HG02610 (cell line): ENCODE measurements at regions not wholly inside any gene's neighbourhood (a gene's known extent, or its start where the extent isn't known, plus 50 kb on each side); places are given as distances from the start of the nearest gene placed in this dataset.

Source experiments
- ATAC-seq: cut with Tn5 transposase; IDR thresholded peaks from one replicate; pipeline ENCODE4 v1.9.1; 2021; ENCODE audit warnings: mild to moderate bottlenecking, moderate library complexity; ENCODE audit not compliant: unreplicated experiment

DNA sequence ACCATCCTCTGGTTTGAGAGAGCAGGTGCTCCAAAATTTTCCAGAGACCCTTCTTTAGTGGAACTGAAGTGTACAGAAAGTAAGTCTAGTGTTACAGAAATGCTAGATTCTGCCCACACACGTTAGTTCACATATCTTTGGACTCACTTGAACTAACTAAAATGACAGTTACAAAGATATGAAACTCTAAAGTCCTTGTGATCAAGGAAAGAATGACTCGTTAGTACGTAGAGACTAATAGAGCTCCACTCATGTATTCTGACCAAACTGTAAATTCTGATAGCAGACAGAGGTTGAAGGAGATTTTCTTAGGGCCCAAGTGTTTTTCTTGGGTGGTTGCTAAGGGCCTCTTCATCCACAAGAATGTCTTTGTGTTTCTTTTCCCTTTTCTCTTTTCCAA, 491.5 kb upstream of the B3GALT2 start:
- no peak for ATAC-seq

DNA sequence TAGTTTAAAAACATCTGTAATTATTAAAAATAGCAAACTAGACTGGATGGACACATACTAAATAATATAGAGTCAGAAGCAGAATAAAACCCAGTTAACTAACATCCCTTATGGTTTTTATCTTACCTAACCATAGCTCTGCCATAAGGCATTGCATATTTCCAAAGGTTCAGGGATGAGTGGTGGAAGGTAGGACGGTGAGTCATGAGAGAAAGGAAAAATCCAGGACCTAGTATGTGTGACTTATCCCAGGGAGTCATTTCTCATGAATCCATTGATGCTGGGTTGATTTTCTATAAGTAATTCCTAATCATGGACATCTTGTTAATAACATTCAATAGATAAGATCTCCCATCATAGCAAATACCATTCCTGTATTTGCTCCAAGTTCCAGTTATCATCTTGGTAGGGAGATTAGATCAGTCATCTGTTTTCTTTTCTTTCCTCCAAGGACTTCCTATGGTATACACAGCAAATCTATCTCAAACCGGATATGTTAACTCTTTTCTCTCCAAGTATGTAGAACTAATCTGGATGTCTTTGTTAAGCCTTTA, 490.7 kb upstream of the B3GALT2 start:
- ATAC-seq = no peak

DNA sequence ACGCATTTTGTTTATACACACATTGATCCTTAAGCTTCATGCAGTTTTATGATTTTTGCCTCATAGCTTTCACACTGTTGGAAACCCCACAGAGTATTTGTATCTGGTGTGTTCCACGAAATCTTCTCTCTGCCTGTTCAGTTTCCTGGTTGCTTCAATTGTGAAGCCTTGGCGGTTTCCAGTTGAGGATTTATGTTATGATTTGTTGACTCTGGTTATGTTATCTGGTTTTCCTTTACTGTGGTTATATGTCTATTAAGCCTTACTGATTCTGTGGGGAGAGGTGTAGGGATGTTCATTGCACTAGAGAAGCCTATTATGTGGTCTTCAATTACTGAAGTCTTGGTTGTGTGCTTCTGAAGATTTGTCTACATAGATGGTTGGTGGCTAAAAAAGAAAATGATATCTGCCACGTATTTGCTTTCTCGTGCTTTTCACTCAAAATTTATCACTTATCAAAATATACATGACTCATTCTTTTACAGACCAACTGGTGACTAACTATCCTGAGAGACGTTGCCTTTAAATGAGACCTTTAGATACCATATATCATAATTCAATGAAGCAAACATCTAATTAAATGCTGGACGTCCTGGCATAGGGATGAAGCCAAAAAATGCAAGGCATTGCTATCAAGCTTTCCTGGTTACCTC, 488.0 kb upstream of the B3GALT2 start:
- no peak for ATAC-seq

- no peak for ATAC-seq
Measured at GRCh38 chr1:193666485-193667083, 480.2 kb upstream of the B3GALT2 start.

- ATAC-seq = no peak
Measured at GRCh38 chr1:193663965-193664364, 477.6 kb upstream of the B3GALT2 start.

DNA sequence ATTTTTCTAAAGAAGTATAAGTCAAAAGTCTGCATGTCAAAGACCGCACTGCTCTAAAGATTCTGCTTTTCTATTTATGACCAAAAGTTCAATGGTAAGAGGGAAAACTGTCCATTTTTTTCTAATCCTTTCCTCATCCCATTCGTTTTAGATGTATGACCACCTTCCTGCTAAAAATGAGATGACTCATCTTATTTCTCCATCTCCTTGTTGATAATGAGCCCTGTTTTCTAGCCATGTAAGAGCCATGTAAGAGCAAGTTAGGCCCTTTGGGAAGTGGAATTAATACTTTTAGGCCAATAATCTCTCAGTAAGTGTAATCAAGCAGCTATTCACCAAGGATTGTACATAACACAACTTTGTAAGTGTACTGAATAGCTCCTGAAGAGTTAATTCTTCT, 475.6 kb upstream of the B3GALT2 start:
- ATAC-seq = no peak

- ATAC-seq = no peak
Measured at GRCh38 chr1:193661385-193661784, 475.0 kb upstream of the B3GALT2 start.

DNA sequence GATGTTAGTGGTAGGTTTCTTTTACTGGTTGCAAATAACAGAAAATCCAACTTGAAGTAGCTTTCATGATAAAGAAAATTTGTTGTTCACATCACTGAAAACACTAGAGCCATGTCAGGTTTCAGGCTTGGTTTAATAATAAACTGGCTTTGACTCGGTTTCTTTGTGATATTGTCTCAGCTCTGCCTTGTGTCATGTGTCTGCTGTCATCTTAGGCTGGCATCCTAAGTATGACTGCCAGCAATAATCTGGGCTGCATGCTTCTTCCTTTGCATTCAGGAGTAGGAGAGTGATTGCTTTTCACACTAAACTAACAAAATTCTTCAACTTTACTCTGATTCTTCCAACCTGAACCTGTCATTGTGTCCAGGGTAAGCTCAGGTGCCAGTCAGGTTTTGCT, 474.0 kb upstream of the B3GALT2 start:
- no peak for ATAC-seq

GRCh38 chr1:193658691-193659090, 472.3 kb upstream of the B3GALT2 start:
- ATAC-seq = no peak

DNA sequence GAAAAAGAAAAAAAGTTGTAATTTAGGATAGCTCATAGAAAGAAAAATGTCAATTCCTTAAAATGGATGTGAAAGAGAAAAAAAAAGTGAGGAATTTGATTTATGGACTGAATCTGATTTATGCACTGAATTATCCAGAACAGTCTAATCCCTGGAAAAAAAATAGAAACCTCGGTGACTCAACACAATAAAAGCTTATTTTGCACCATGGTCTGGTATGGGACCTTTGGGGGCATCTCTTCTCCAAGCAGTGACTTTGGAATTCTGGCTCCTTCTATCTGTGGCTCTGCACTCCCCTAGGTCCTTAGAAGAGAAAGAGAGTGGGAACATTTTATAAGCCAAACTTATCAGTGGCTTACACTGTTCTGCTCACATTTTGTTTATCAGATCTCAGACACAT, 471.7 kb upstream of the B3GALT2 start:
- no peak for ATAC-seq

GRCh38 chr1:193657552-193657951, 471.1 kb upstream of the B3GALT2 start:
- no peak for ATAC-seq

GRCh38 chr1:193656841-193657240, 470.4 kb upstream of the B3GALT2 start:
- no peak for ATAC-seq

GRCh38 chr1:193654951-193655735, 468.7 kb upstream of the B3GALT2 start:
- ATAC-seq = no peak

GRCh38 chr1:193649587-193649986, 463.2 kb upstream of the B3GALT2 start:
- no peak for ATAC-seq

- no peak for ATAC-seq
Measured at GRCh38 chr1:193634876-193635275, 448.5 kb upstream of the B3GALT2 start.

GRCh38 chr1:193634470-193634869, 448.1 kb upstream of the B3GALT2 start:
- ATAC-seq = no peak

DNA sequence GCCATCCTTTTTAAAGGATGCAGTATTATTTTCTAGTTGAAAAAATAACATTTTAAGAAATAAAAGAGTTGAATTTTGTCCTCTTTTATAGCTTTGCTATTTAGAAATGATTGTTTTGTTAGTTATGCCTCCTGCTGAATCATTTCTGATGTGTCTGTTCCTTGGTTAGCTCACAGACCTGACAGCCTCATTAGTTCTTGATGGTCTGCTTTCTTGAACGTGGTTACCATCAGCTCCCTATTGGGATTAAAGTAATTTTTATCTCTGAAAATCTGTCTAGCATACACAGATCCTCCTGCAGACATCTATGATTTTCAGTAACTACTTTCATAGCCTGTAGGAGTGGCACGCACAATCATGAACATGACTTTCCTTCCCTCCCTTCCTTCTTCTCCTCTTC, 447.6 kb upstream of the B3GALT2 start:
- ATAC-seq = no peak

DNA sequence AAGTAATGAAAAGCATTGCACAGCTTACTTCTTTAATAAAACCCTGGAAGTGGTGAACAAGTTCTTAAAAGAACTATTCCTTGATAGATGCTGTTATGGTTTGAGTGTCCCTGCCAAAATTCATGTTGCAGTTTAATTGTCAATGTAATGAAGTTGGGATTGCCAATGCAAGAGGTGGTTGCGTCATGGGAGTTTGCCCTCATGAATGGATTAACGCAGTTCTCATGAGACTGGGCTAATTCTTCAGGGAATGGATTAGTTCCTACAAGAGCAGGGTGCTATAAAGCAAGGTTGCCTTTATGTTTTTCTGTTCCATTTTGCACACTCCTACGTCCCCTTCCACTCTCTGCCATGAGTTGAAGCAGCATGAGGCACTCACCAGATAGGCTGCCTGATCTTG, 446.7 kb upstream of the B3GALT2 start:
- no peak for ATAC-seq

GRCh38 chr1:193631306-193631705, 444.9 kb upstream of the B3GALT2 start:
- ATAC-seq = no peak

DNA sequence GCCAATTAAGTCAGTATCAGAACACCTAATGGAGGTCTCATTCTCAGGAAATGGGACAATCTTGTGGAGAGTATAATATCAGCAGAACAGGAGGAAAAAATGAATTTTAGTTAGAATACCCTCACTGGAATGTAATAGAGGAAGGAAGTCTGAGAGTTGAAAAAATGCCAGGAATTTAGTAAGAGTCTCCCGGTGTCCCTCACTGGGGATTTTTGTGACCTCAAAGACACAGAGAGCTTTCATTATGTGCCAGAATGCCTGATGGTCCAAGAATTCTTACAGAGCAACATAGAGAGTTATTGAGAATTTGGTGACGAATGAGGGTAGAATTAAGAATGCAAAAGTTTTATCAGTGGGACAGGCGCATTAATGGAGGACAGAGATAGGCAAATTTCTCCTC, 443.5 kb upstream of the B3GALT2 start:
- no peak for ATAC-seq

DNA sequence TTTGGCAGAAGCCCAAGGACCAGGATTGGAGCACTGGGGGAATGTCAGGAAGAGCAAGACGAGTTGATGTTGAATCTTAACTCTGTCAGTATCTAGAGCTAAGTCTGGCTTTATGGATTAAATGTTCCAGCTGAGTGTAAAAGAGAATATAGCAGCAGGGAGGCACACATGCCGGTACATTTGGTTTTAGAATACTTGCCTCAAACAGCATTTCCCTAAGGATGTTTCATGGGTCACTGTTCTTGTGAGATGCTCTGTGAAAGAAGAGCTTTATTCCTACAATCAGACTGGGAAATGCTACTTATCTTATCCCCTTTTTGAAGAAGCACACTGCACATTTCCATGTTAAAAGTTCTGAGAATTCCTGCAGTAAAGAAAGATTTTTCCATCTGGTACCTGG, 440.3 kb upstream of the B3GALT2 start:
- no peak for ATAC-seq

DNA sequence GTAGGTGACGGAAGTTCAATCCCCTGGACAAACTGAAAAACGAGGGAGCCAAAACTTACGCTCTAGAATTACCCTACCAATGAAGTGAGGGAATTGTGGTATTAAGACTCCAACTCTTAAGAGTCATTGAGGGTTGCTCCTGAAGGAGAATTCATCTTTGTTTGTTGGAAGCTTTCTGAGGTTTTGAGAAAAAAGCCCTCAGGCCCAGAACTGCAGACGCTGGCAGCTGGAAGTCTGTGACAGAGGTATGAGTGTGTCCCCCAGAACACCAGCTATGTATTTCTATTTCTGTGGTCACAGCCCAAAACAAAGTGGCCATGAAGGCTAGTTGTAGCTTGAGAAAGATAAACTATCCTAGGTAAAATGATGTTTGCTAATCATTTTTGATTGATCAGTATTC, 438.8 kb upstream of the B3GALT2 start:
- no peak for ATAC-seq
